GM12878 (cell line): ENCODE measurements at regions not wholly inside any gene's neighbourhood (a gene's known extent, or its start where the extent isn't known, plus 50 kb on each side); places are given as distances from the start of the nearest gene placed in this dataset.

ENCODE experiments used
- ATAC-seq: fragments of 200-7000 bp; cut with Tn5 transposase; 3 replicates; pipeline ENCODE4 v1.9.1; 2020; ENCODE audit warnings: mild to moderate bottlenecking, moderate library complexity
- BruUV-seq: library from RNA; stranded (reverse); fragments of 400-500 nt; replicated peaks from 2 replicates; lab custom pipeline; 2021; lab: Mats Ljungman, UMichigan
- CTCF ChIA-PET: fragments of 300-600 bp; sonication (Branson Sonifier 250); formaldehyde crosslinking; extraction: SDS; loops from one replicate; lab custom pipeline; 2021; ENCODE audit warnings: inconsistent platforms; lab: Yijun Ruan, JAX
- POLR2A ChIA-PET: fragments of 350-600 bp; formaldehyde crosslinking; extraction: SDS; loops from one replicate; lab custom pipeline; 2021; ENCODE audit warnings: inconsistent platforms; lab: Charles Lee
- RAD21 ChIA-PET: fragments of 300-600 bp; sonication (Branson Sonifier 250); formaldehyde crosslinking; loops from one replicate; lab custom pipeline; 2023; ENCODE audit warnings: antibody characterized with exemption; ENCODE audit not compliant: unreplicated experiment; lab: Charles Lee
- SMC1A ChIA-PET: fragments of 300-600 bp; sonication (Branson Sonifier 250); formaldehyde crosslinking; loops from one replicate; lab custom pipeline; 2023; ENCODE audit not compliant: unreplicated experiment, uncharacterized antibody; lab: Charles Lee
- DNase-seq: peaks from one replicate; pipeline ENCODE4 v3.0.0-alpha.2; 2011; ENCODE audit warnings: low read depth, low spot score
- FAIRE-seq: peaks from 3 replicates; lab custom pipeline; 2011; peaks lifted over from hg19 to GRCh38; lab: Jason Lieb, UNC
- H2AFZ ChIP-seq: 2 replicates; pipeline ENCODE4 v1.6.0; 2011; ENCODE audit warnings: low read depth, low read length, control low read depth; ENCODE audit not compliant: control insufficient read depth
- H3K27ac ChIP-seq: 2 replicates; pipeline ENCODE4 v1.5.1; 2011; ENCODE audit warnings: control low read depth; ENCODE audit not compliant: control insufficient read depth, insufficient read depth
- H3K27me3 ChIP-seq, 2 experiments: replicated peaks in 1 of 2; 2 replicates each; pipeline versions ENCODE4 v1.6.0 to v1.6.1; 2011; ENCODE audit warnings: low read length in 1 of 2; ENCODE audit not compliant: control insufficient read depth in 2 of 2, insufficient read depth in 2 of 2
- H3K36me3 ChIP-seq, 2 experiments: 2 replicates each; pipeline ENCODE4 v1.5.1; 2011; ENCODE audit warnings: low read length in 1 of 2; ENCODE audit not compliant: control insufficient read depth in 2 of 2, insufficient read depth in 2 of 2
- H3K4me1 ChIP-seq: 2 replicates; pipeline ENCODE4 v1.6.1; 2011; ENCODE audit warnings: mild to moderate bottlenecking, low read length, moderate library complexity, mixed read lengths; ENCODE audit not compliant: control insufficient read depth, insufficient read depth
- H3K4me2 ChIP-seq: 2 replicates; pipeline ENCODE4 v1.6.0; 2011; ENCODE audit warnings: control low read depth; ENCODE audit not compliant: control insufficient read depth, insufficient read depth
- H3K4me3 ChIP-seq: fragments of 200-600 bp; sonication (generic); 2 replicates; pipeline ENCODE4 v1.5.1; 2016
- H3K79me2 ChIP-seq: 2 replicates; pipeline ENCODE4 v1.6.0; 2011; ENCODE audit warnings: low read length; ENCODE audit not compliant: control insufficient read depth, insufficient read depth
- H3K9ac ChIP-seq: 2 replicates; pipeline ENCODE4 v1.8.0; 2011; ENCODE audit warnings: low read length, control low read depth, mixed read lengths; ENCODE audit not compliant: control insufficient read depth, insufficient read depth
- H3K9me3 ChIP-seq: replicated peaks from 3 replicates; pipeline ENCODE4 v1.5.1; 2011; ENCODE audit warnings: mild to moderate bottlenecking, low read length; ENCODE audit not compliant: control insufficient read depth, insufficient read depth
- H4K20me1 ChIP-seq: 2 replicates; pipeline ENCODE4 v1.6.0; 2011; ENCODE audit not compliant: control insufficient read depth, insufficient read depth
- BCL3 ChIP-seq: IDR thresholded peaks from 2 replicates; pipeline ENCODE4 v1.6.1; 2011; ENCODE audit warnings: borderline replicate concordance, low read depth, mild to moderate bottlenecking, moderate library complexity, low read length; ENCODE audit not compliant: insufficient read depth, poor library complexity, severe bottlenecking
- CEBPZ ChIP-seq: fragments of 150-350 bp; IDR thresholded peaks from 2 replicates; pipeline ENCODE4 v1.6.1; 2016; ENCODE audit warnings: low read depth, low read length
- CHD2 ChIP-seq: IDR thresholded peaks from 2 replicates; pipeline ENCODE4 v1.6.1; 2011; ENCODE audit warnings: low read depth, low read length, improper control_type of control experiment, borderline replicate concordance
- HDGF ChIP-seq: fragments of 450-650 bp; IDR thresholded peaks from 2 replicates; pipeline ENCODE4 v1.6.1; 2016; ENCODE audit warnings: antibody characterized with exemption
- IKZF2 ChIP-seq, 2 experiments: fragments of 450-650 bp; IDR thresholded peaks; 2 replicates each; pipeline ENCODE4 v1.6.1; 2017; ENCODE audit warnings: mild to moderate bottlenecking in 2 of 2, moderate library complexity in 2 of 2
- LARP7 ChIP-seq: fragments of 450-650 bp; IDR thresholded peaks from 2 replicates; pipeline ENCODE4 v1.6.1; 2017; ENCODE audit warnings: mild to moderate bottlenecking
- PBX3 ChIP-seq: IDR thresholded peaks from 2 replicates; pipeline ENCODE4 v1.6.1; 2011; ENCODE audit warnings: mild to moderate bottlenecking, low read depth, low read length, moderate library complexity; ENCODE audit not compliant: insufficient replicate concordance
- RCOR1 ChIP-seq: conservative IDR thresholded peaks from 2 replicates; pipeline ENCODE4 v1.6.1; 2012; ENCODE audit warnings: low read depth, low read length, improper control_type of control experiment
- SIN3A ChIP-seq: IDR thresholded peaks from 2 replicates; pipeline ENCODE4 v1.6.1; 2012; ENCODE audit warnings: low read depth, low read length, improper control_type of control experiment
- TARDBP ChIP-seq: IDR thresholded peaks from 2 replicates; pipeline ENCODE4 v1.6.1; 2016; ENCODE audit warnings: borderline replicate concordance
- WGBS: methylation state at CpG from one replicate; pipeline ENCODE4 v1.1.6; 2016; ENCODE audit warnings: low lambda C conversion rate; ENCODE audit not compliant: insufficient replicate concordance, insufficient coverage; ENCODE audit errors: missing lambda C conversion rate; 5-methylcytosine and 5-hydroxymethylcytosine counted together
- in situ Hi-C: fragments of 300-500 bp; cut with MboI; formaldehyde crosslinking; loops from 9 replicates; pipeline ENCODE4 v1.14.3; 2018; ENCODE audit warnings: mixed read lengths
- intact Hi-C: fragments of 100-400 bp; cut with micrococcal nuclease; formaldehyde crosslinking; loops from one replicate; pipeline ENCODE4 v1.14.2; 2022; ENCODE audit not compliant: unreplicated experiment
- TF ChIP-seq, protein P1 (sequence below): IDR thresholded peaks from 2 replicates; pipeline ENCODE4 v1.6.1; 2012; ENCODE audit warnings: improper control_type of control experiment, low read depth, low read length; ENCODE audit not compliant: insufficient replicate concordance

DNA sequence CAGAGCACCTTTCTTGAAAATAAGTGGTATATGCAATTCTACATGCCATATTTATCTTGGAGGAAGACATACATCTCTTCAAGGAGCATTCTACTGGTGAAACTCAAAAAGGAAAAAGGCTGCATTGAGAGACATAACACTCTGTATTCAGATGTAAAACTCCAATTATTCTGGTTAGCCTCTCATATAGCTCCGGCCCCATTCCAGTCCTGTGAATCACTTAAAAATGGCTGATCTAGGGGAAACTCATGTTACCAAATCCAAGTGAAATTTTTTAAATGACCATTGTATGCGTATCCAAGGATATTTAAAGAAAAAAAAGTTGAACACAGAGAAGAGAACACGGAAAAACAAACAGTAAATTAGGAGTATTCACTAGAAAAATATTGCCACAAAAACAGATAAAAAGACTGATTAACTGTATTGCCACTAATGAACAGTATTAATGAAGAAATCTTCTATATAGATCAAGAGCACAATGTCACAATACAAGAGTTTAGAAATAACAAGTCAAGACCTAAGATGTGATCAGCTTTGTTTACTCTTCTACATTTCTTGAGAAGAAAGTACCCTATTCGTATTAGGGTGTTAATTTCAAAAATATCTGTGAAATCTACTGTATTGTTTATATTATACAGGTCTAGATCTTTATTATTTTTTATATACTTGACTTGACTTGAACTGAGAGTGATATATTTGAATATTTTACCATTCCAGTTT lies 124.5 kb upstream of the GJE1 start (continued):
- TF ChIP-seq PBX3 = no peak
- TF ChIP-seq, all 136 proteins: peak for 0

DNA sequence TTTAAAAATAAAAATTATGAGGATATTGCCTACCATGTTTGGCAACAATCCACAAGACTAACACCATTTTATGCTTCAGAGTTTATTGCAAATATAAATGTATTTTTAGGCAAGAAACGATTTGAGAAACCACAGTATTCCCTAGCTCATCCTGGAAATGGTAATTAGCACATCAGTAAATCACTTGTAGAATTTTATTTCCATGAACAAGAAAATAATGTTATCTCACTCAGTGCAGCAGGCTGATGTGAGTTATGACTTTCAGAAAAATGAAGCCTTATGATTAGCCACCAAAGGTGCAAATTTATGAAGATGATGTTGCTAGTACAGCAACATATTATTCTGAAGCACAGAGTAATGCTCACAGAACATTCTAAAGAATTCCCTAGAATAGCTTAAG lies 127.7 kb upstream of the GJE1 start:
- no peak overlapping the region for H3K4me3 ChIP-seq
- ChIA-PET RAD21 (no interaction called here), POLR2A (no interaction called here), CTCF (no interaction called here), SMC1A (interaction anchor here (0.6 kb wide), 1 partner anchor 17 kb away, joined by 3 read pairs; no protein-coding TSS in a partner anchor)
- no peaks in the 10 kb centered on the region for H3K9me3 ChIP-seq
- in situ Hi-C loops = no loop called here
- H3K4me1 ChIP-seq = no peaks in the 10 kb centered on the region
- H3K27ac ChIP-seq = no peak overlapping the region
- no peak overlapping the region for H3K4me2 ChIP-seq
- no peaks in the 10 kb centered on the region for H3K27me3 ChIP-seq
- H3K9ac ChIP-seq = no peak overlapping the region
- H4K20me1 ChIP-seq = no peaks in the 10 kb centered on the region
- BruUV-seq = no TSS peak
- no peak for FAIRE-seq
- DNase-seq = no peak
- H3K36me3 ChIP-seq = no peaks in the 10 kb centered on the region
- no peak for ATAC-seq
- no peaks in the 10 kb centered on the region for H3K79me2 ChIP-seq
- 5% methylated on average over 1 of the region's 1 CpG for WGBS
- intact Hi-C loops = no loop called here
- H2AFZ ChIP-seq = no peak overlapping the region
- TF ChIP-seq, protein P1, sequence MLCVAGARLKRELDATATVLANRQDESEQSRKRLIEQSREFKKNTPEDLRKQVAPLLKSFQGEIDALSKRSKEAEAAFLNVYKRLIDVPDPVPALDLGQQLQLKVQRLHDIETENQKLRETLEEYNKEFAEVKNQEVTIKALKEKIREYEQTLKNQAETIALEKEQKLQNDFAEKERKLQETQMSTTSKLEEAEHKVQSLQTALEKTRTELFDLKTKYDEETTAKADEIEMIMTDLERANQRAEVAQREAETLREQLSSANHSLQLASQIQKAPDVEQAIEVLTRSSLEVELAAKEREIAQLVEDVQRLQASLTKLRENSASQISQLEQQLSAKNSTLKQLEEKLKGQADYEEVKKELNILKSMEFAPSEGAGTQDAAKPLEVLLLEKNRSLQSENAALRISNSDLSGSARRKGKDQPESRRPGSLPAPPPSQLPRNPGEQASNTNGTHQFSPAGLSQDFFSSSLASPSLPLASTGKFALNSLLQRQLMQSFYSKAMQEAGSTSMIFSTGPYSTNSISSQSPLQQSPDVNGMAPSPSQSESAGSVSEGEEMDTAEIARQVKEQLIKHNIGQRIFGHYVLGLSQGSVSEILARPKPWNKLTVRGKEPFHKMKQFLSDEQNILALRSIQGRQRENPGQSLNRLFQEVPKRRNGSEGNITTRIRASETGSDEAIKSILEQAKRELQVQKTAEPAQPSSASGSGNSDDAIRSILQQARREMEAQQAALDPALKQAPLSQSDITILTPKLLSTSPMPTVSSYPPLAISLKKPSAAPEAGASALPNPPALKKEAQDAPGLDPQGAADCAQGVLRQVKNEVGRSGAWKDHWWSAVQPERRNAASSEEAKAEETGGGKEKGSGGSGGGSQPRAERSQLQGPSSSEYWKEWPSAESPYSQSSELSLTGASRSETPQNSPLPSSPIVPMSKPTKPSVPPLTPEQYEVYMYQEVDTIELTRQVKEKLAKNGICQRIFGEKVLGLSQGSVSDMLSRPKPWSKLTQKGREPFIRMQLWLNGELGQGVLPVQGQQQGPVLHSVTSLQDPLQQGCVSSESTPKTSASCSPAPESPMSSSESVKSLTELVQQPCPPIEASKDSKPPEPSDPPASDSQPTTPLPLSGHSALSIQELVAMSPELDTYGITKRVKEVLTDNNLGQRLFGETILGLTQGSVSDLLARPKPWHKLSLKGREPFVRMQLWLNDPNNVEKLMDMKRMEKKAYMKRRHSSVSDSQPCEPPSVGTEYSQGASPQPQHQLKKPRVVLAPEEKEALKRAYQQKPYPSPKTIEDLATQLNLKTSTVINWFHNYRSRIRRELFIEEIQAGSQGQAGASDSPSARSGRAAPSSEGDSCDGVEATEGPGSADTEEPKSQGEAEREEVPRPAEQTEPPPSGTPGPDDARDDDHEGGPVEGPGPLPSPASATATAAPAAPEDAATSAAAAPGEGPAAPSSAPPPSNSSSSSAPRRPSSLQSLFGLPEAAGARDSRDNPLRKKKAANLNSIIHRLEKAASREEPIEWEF = no peak
- no peak for TF ChIP-seq TARDBP
- TF ChIP-seq SIN3A = no peak
- TF ChIP-seq LARP7 = no peak
- TF ChIP-seq BCL3 = no peak
- TF ChIP-seq CHD2 = no peak
- TF ChIP-seq IKZF2 (IDR thresholded peaks at IDR 0.05) = no peak
- no peak for TF ChIP-seq HDGF
- no peak for TF ChIP-seq CEBPZ
- TF ChIP-seq RCOR1 = no peak
